Panc1 (cell line): ENCODE measurements at regions not wholly inside any gene's neighbourhood (a gene's known extent, or its start where the extent isn't known, plus 50 kb on each side); places are given as distances from the start of the nearest gene placed in this dataset.

Source experiments
- ATAC-seq: fragments of 200-7000 bp; cut with Tn5 transposase; 2 replicates; pipeline ENCODE4 v1.9.1; 2020; ENCODE audit warnings: mild to moderate bottlenecking, moderate library complexity
- BruUV-seq: library from RNA; stranded (reverse); fragments of 400-500 nt; replicated peaks from 2 replicates; lab custom pipeline; 2021; lab: Mats Ljungman, UMichigan
- CTCF ChIA-PET: fragments of 300-600 bp; sonication (Branson Sonifier 250); formaldehyde crosslinking; loops from one replicate; lab custom pipeline; 2022; ENCODE audit warnings: antibody characterized with exemption; lab: Charles Lee
- POLR2A ChIA-PET: fragments of 300-600 bp; sonication (Branson Sonifier 250); formaldehyde crosslinking; loops from one replicate; lab custom pipeline; 2022; ENCODE audit warnings: antibody characterized with exemption; lab: Charles Lee
- DNase-seq: peaks from one replicate; pipeline ENCODE4 v3.0.0-alpha.2; 2010; ENCODE audit warnings: low read depth, low spot score
- H3K27ac ChIP-seq: 2 replicates; pipeline ENCODE4 v1.5.1; 2011; ENCODE audit warnings: mild to moderate bottlenecking, low read length, inconsistent platforms
- H3K27me3 ChIP-seq: fragments of 200-500 bp; sonication (Bioruptor generic); 2 replicates; pipeline ENCODE4 v1.6.0; 2014; ENCODE audit warnings: low read length, inconsistent platforms; ENCODE audit not compliant: control insufficient read depth, insufficient read depth
- H3K36me3 ChIP-seq: fragments of 200-500 bp; sonication (Bioruptor generic); 2 replicates; pipeline ENCODE4 v1.5.1; 2014; ENCODE audit warnings: inconsistent platforms, mild to moderate bottlenecking, low read length, moderate library complexity; ENCODE audit not compliant: control insufficient read depth, insufficient read depth
- H3K4me1 ChIP-seq: 2 replicates; pipeline ENCODE4 v1.5.1; 2011; ENCODE audit warnings: inconsistent platforms, mild to moderate bottlenecking, low read length, moderate library complexity; ENCODE audit not compliant: control insufficient read depth, insufficient read depth
- H3K4me3 ChIP-seq, 2 experiments: 2 replicates each; pipeline ENCODE4 v1.5.1; 2011 to 2012; ENCODE audit warnings: low read depth in 2 of 2, low read length in 2 of 2, mild to moderate bottlenecking in 2 of 2, inconsistent platforms in 1 of 2, moderate library complexity in 1 of 2
- H3K9me3 ChIP-seq: fragments of 200-500 bp; sonication (Bioruptor generic); 2 replicates; pipeline ENCODE4 v1.5.1; 2014; ENCODE audit warnings: low read depth, mild to moderate bottlenecking, inconsistent platforms, low read length, moderate library complexity; ENCODE audit not compliant: control insufficient read depth, insufficient read depth
- CTCF ChIP-seq: fragments of 450-650 bp; IDR thresholded peaks from 2 replicates; pipeline ENCODE4 v1.5.1; 2017; ENCODE audit warnings: mild to moderate bottlenecking
- POLR2AphosphoS5 ChIP-seq: IDR thresholded peaks from 2 replicates; pipeline ENCODE4 v1.6.1; 2012; ENCODE audit warnings: mild to moderate bottlenecking, low read depth, low read length, moderate library complexity
- REST ChIP-seq, 2 experiments: IDR thresholded peaks; 2 replicates each; pipeline ENCODE4 v1.6.1; 2011 to 2012; ENCODE audit warnings: low read depth in 2 of 2, control low read depth in 1 of 2, low read length in 1 of 2, mild to moderate bottlenecking in 1 of 2, moderate library complexity in 1 of 2; ENCODE audit not compliant: insufficient read depth in 1 of 2
- SIN3A ChIP-seq: IDR thresholded peaks from 2 replicates; pipeline ENCODE4 v1.6.1; 2012; ENCODE audit warnings: low read depth, mild to moderate bottlenecking, low read length, moderate library complexity, borderline replicate concordance; ENCODE audit not compliant: insufficient read depth
- TCF7L2 ChIP-seq: IDR thresholded peaks from 2 replicates; pipeline ENCODE4 v1.6.1; 2011; ENCODE audit warnings: mild to moderate bottlenecking, low read depth, low read length, inconsistent platforms
- in situ Hi-C: cut with HindIII; loops from 2 replicates; pipeline ENCODE4 v1.10.0; 2016; ENCODE audit warnings: low sequenced_read_pairs, low pct_unique_long_range_greater_than_20kb
- intact Hi-C: fragments of 100-400 bp; cut with micrococcal nuclease; formaldehyde crosslinking; loops from one replicate; pipeline ENCODE4 v1.10.0; 2022; ENCODE audit not compliant: unreplicated experiment

DNA sequence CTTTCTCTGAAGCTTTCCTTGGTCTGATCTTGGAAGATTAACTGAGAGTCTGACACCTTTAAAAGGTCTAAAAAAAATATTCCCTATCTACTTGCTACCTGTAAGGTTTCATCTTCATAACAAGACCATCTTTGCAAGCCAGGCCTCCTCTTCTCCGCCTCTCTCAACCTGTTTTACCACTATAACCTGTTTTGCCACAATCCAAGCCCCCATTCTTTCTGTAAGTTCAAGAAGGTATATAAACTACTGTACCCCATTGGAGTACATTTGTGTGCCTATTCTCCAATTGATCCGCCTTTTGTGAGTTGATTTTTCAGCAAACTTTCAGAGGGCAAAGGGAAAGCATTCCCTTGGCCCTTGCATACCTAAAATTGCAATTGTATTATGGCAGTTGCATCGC lies 319.3 kb upstream of the NECTIN3 start:
- ChIA-PET CTCF (no interaction called here), POLR2A (no interaction called here)
- no peaks in the 10 kb centered on the region for H3K4me1 ChIP-seq
- intact Hi-C loops: no loop called here
- no peaks in the 10 kb centered on the region for H3K27me3 ChIP-seq
- no peak for ATAC-seq
- no peak for TF ChIP-seq REST (IDR thresholded peaks at IDR 0.05; ENCODE audit: insufficient read depth in 1 of 2, low read depth in 2 of 2, low read length in 1 of 2)
- TF ChIP-seq POLR2AphosphoS5: no peak
- TF ChIP-seq TCF7L2: no peak
- no peak for TF ChIP-seq CTCF
- TF ChIP-seq SIN3A: no peak
- H3K36me3 ChIP-seq: no peaks in the 10 kb centered on the region
- no TSS peak for BruUV-seq
- H3K9me3 ChIP-seq: no peaks in the 10 kb centered on the region
- in situ Hi-C loops: no loop called here
- no peak overlapping the region for H3K4me3 ChIP-seq
- no peak for DNase-seq
- no peak overlapping the region for H3K27ac ChIP-seq

DNA sequence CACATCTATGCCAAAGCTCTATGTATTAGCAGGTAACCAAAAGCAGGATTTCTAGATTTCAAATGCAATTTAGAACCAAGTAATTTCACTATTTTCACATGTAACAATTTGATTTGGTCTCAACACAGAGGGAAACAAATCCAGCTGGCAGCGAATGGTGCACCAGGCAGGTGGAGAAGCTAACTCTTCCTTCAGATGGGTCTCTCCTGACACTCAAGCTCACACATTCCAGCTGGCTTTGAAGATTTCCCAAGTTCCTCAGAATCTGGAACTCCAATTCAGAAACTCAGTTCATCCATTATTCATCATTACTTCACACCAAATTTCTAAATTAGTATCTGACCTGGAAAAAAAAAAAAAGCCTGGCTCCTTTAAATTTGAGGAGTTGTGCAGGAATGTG lies 318.1 kb upstream of the NECTIN3 start:
- no peak for TF ChIP-seq POLR2AphosphoS5
- no peak for TF ChIP-seq SIN3A
- no peak for TF ChIP-seq TCF7L2
- TF ChIP-seq CTCF: no peak
- no peak for TF ChIP-seq REST (IDR thresholded peaks at IDR 0.05; ENCODE audit: insufficient read depth in 1 of 2, low read depth in 2 of 2, low read length in 1 of 2)
- no peaks in the 10 kb centered on the region for H3K9me3 ChIP-seq
- CTCF ChIA-PET: no interaction called here
- no peaks in the 10 kb centered on the region for H3K36me3 ChIP-seq
- DNase-seq: no peak
- BruUV-seq: no TSS peak
- intact Hi-C loops: no loop called here
- no peaks in the 10 kb centered on the region for H3K4me1 ChIP-seq
- in situ Hi-C loops: no loop called here
- no peak for ATAC-seq
- POLR2A ChIA-PET: no interaction called here
- no peak overlapping the region for H3K4me3 ChIP-seq
- H3K27me3 ChIP-seq: no peaks in the 10 kb centered on the region
- H3K27ac ChIP-seq: no peak overlapping the region
